Endothelial cell of umbilical vein (primary cell): ENCODE measurements at regions not wholly inside any gene's neighbourhood (a gene's known extent, or its start where the extent isn't known, plus 50 kb on each side); places are given as distances from the start of the nearest gene placed in this dataset.

Experiments used
- BruUV-seq: library from RNA; stranded (reverse); fragments of 400-500 nt; replicated peaks from 2 replicates; lab custom pipeline; 2021; lab: Mats Ljungman, UMichigan
- CTCF ChIA-PET: fragments of 300-600, 350-600 bp; sonication (Branson Sonifier 250); formaldehyde crosslinking; loops from one replicate; lab custom pipeline; 2021; ENCODE audit warnings: antibody characterized with exemption, inconsistent platforms; lab: Charles Lee
- POLR2A ChIA-PET: fragments of 300-600, 350-600 bp; sonication (Branson Sonifier 250); formaldehyde crosslinking; loops from one replicate; lab custom pipeline; 2021; ENCODE audit warnings: antibody characterized with exemption, inconsistent platforms; lab: Charles Lee
- DNase-seq: peaks from one replicate; pipeline ENCODE4 v3.0.0-alpha.2; 2011; ENCODE audit warnings: low read depth, low spot score
- FAIRE-seq: peaks from 2 replicates; lab custom pipeline; 2011; peaks lifted over from hg19 to GRCh38; lab: Jason Lieb, UNC
- H2AFZ ChIP-seq: 2 replicates; pipeline ENCODE4 v1.6.0; 2012; ENCODE audit warnings: low read depth, low read length, control low read depth, inconsistent platforms
- H3K27ac ChIP-seq: 2 replicates; pipeline ENCODE4 v1.5.1; 2011; ENCODE audit warnings: low read depth, mild to moderate bottlenecking, control low read depth, low read length, moderate library complexity; ENCODE audit not compliant: insufficient read depth
- H3K27me3 ChIP-seq, 2 experiments: 2 replicates each; pipeline versions ENCODE4 v1.6.0 to v1.6.1; 2011; ENCODE audit warnings: low read length in 2 of 2, mixed read lengths in 1 of 2; ENCODE audit not compliant: control insufficient read depth in 2 of 2, insufficient read depth in 2 of 2
- H3K36me3 ChIP-seq, 2 experiments: 2 replicates in 1 of 2; 3 replicates in 1 of 2; pipeline ENCODE4 v1.5.1; 2011; ENCODE audit warnings: low read length in 2 of 2, mild to moderate bottlenecking in 1 of 2, moderate library complexity in 1 of 2; ENCODE audit not compliant: control insufficient read depth in 2 of 2, insufficient read depth in 2 of 2; ENCODE audit errors: extremely low read depth in 1 of 2
- H3K4me1 ChIP-seq: 3 replicates; pipeline ENCODE4 v1.5.1; 2011; ENCODE audit warnings: mild to moderate bottlenecking, low read length; ENCODE audit not compliant: control insufficient read depth, insufficient read depth; ENCODE audit errors: extremely low read depth
- H3K4me2 ChIP-seq: 2 replicates; pipeline ENCODE4 v1.6.1; 2011; ENCODE audit warnings: low read length, control low read depth, mixed read lengths; ENCODE audit not compliant: insufficient read depth
- H3K4me3 ChIP-seq, 3 experiments: fragments of 200-600 bp in 1 of 3; sonication (generic), shearing (Covaris generic) in 1 of 3; replicated peaks in 1 of 3; 2 replicates each; pipeline ENCODE4 v1.5.1; 2011 to 2016; ENCODE audit warnings: control low read depth in 3 of 3, low read length in 3 of 3, mild to moderate bottlenecking in 2 of 3, inconsistent platforms in 1 of 3, low read depth in 1 of 3, moderate library complexity in 1 of 3; ENCODE audit not compliant: insufficient read depth in 1 of 3
- H3K79me2 ChIP-seq: 2 replicates; pipeline ENCODE4 v1.6.0; 2012; ENCODE audit warnings: low read length, inconsistent platforms; ENCODE audit not compliant: control insufficient read depth, insufficient read depth
- H3K9ac ChIP-seq: replicated peaks from 2 replicates; pipeline ENCODE3; 2011; ENCODE audit warnings: low read length, control low read depth; ENCODE audit not compliant: insufficient read depth; ENCODE audit errors: extremely low read depth
- H3K9me1 ChIP-seq: replicated peaks from 3 replicates; pipeline ENCODE4 v1.6.0; 2011; ENCODE audit warnings: mild to moderate bottlenecking, low read length; ENCODE audit not compliant: control insufficient read depth, insufficient read depth; ENCODE audit errors: extremely low read depth
- H3K9me3 ChIP-seq: replicated peaks from 2 replicates; pipeline ENCODE4 v1.5.1; 2012; ENCODE audit warnings: low read length, inconsistent platforms; ENCODE audit not compliant: control insufficient read depth, insufficient read depth
- H4K20me1 ChIP-seq: replicated peaks from 2 replicates; pipeline ENCODE3; 2011; ENCODE audit warnings: mild to moderate bottlenecking, low read length; ENCODE audit not compliant: control insufficient read depth, insufficient read depth; ENCODE audit errors: extremely low read depth
- EZH2 ChIP-seq: IDR thresholded peaks from 2 replicates; pipeline ENCODE4 v1.6.1; 2012; ENCODE audit warnings: borderline replicate concordance, low read depth, mild to moderate bottlenecking, moderate library complexity, low read length, inconsistent platforms; ENCODE audit not compliant: severe bottlenecking
- GATA2 ChIP-seq: IDR thresholded peaks from 2 replicates; pipeline ENCODE4 v1.7.0; 2011; ENCODE audit warnings: low read depth, mild to moderate bottlenecking, moderate library complexity, mixed read lengths, low read length; ENCODE audit not compliant: insufficient read length, insufficient read depth
- JUN ChIP-seq: IDR thresholded peaks from 2 replicates; pipeline ENCODE4 v1.6.1; 2011; ENCODE audit warnings: borderline replicate concordance, low read depth; ENCODE audit not compliant: insufficient read length, insufficient read depth
- MYC ChIP-seq: IDR thresholded peaks from one replicate; pipeline ENCODE4 v1.6.1; 2011; ENCODE audit warnings: mild to moderate bottlenecking, low read depth, low read length
- POLR2A ChIP-seq: IDR thresholded peaks from 2 replicates; pipeline ENCODE4 v1.6.1; 2012; ENCODE audit warnings: low read depth, mild to moderate bottlenecking, control low read depth, low read length
- POLR2AphosphoS5 ChIP-seq: IDR thresholded peaks from 2 replicates; pipeline ENCODE4 v1.6.1; 2012; ENCODE audit warnings: low read depth, mild to moderate bottlenecking, control low read depth, low read length, moderate library complexity; ENCODE audit not compliant: insufficient read depth
- dilution Hi-C: fragments of 300-500 bp; cut with MboI; formaldehyde crosslinking; loops from one replicate; pipeline ENCODE4 v1.15.0; 2019; ENCODE audit warnings: low sequenced_read_pairs; ENCODE audit not compliant: extremely low pct_ligation_motif_present
- intact Hi-C: fragments of 100-400 bp; cut with micrococcal nuclease; formaldehyde crosslinking; loops from one replicate; pipeline ENCODE4 v1.10.0; 2022
- TF ChIP-seq, protein P1 (sequence below), 2 donors: IDR thresholded peaks; 1 replicate in 1 of 2; 2 replicates in 1 of 2; pipeline ENCODE4 v1.5.1; 2011; ENCODE audit warnings: low read length in 2 of 2, mild to moderate bottlenecking in 2 of 2, moderate library complexity in 2 of 2, control low read depth in 1 of 2, inconsistent platforms in 1 of 2, low read depth in 1 of 2; ENCODE audit not compliant: insufficient read depth in 1 of 2; ENCODE audit errors: extremely low read depth in 1 of 2
- TF ChIP-seq, protein P2 (sequence below): IDR thresholded peaks from 2 replicates; pipeline ENCODE4 v1.6.1; 2011; ENCODE audit not compliant: insufficient read depth, insufficient read length

DNA sequence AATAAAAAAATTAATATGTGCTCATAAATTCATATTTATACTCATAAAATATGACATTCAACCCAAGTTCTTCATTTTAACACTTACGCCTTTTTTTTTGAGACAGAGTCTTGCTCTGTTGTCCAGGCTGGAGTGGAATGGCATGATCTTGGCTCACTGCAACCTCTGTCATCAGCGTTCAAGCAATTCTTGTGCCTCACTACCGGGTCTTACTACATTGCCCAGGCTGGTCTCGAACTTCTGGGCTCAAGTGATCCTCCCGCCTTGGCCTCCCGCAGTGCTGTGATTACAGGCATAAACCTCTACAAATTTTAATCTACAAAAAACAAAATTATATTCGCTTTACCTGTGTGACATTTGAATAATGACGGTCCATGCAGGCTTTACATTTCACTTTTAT, 74.1 kb upstream of the SNRPN start:
- DNase-seq: no peak
- no peak overlapping the region for H3K9ac ChIP-seq
- H3K4me3 ChIP-seq: no peak overlapping the region
- H4K20me1 ChIP-seq: no peaks in the 10 kb centered on the region
- H3K36me3 ChIP-seq: no peaks in the 10 kb centered on the region
- no peaks in the 10 kb centered on the region for H3K9me3 ChIP-seq
- dilution Hi-C loops (no loop called here), intact Hi-C loops (no loop called here)
- H3K27me3 ChIP-seq: no peaks in the 10 kb centered on the region
- no peaks in the 10 kb centered on the region for H3K4me1 ChIP-seq
- TF ChIP-seq JUN (no peak), POLR2A (no peak), POLR2AphosphoS5 (no peak), EZH2 (no peak), GATA2 (no peak), MYC (no peak)
- TF ChIP-seq, protein P1, sequence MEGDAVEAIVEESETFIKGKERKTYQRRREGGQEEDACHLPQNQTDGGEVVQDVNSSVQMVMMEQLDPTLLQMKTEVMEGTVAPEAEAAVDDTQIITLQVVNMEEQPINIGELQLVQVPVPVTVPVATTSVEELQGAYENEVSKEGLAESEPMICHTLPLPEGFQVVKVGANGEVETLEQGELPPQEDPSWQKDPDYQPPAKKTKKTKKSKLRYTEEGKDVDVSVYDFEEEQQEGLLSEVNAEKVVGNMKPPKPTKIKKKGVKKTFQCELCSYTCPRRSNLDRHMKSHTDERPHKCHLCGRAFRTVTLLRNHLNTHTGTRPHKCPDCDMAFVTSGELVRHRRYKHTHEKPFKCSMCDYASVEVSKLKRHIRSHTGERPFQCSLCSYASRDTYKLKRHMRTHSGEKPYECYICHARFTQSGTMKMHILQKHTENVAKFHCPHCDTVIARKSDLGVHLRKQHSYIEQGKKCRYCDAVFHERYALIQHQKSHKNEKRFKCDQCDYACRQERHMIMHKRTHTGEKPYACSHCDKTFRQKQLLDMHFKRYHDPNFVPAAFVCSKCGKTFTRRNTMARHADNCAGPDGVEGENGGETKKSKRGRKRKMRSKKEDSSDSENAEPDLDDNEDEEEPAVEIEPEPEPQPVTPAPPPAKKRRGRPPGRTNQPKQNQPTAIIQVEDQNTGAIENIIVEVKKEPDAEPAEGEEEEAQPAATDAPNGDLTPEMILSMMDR (IDR thresholded peaks at IDR 0.05; ENCODE audit: extremely low read depth in 1 of 2, insufficient read depth in 1 of 2, low read depth in 1 of 2, low read length in 2 of 2): no peak
- TF ChIP-seq, protein P2, sequence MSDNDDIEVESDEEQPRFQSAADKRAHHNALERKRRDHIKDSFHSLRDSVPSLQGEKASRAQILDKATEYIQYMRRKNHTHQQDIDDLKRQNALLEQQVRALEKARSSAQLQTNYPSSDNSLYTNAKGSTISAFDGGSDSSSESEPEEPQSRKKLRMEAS: no peak
- BruUV-seq: no TSS peak
- no peak for FAIRE-seq
- no peak overlapping the region for H3K4me2 ChIP-seq
- ChIA-PET POLR2A (no interaction called here), CTCF (no interaction called here)
- H3K9me1 ChIP-seq: no peaks in the 10 kb centered on the region
- no peaks in the 10 kb centered on the region for H3K79me2 ChIP-seq
- H3K27ac ChIP-seq: no peak overlapping the region
- H2AFZ ChIP-seq: no peak overlapping the region
